Pancreas (tissue), 10 donors: ENCODE measurements at regions not wholly inside any gene's neighbourhood (a gene's known extent, or its start where the extent isn't known, plus 50 kb on each side); places are given as distances from the start of the nearest gene placed in this dataset.

ENCODE experiments used
- ATAC-seq, 4 donors: fragments of 200-7000 bp; cut with Tn5 transposase; one replicate each; pipeline versions ENCODE4 v1.8.0 to v1.9.1; 2020; ENCODE audit warnings: mild to moderate bottlenecking in 4 of 4, moderate library complexity in 4 of 4
- DNase-seq, 6 donors: peaks; one replicate each; pipeline ENCODE4 v3.0.0-alpha.2; 2020
- FAIRE-seq: peaks from 2 replicates; lab custom pipeline; 2012; peaks lifted over from hg19 to GRCh38; lab: Jason Lieb, UNC
- H3K27ac ChIP-seq, 4 donors: fragments of 200-600 bp; sonication (generic); 1 replicate in 3 of 4; 2 replicates in 1 of 4; pipeline versions ENCODE4 v1.5.0 to v1.8.0; 2020
- H3K27me3 ChIP-seq, 4 donors: fragments of 200-600 bp; one replicate each; pipeline ENCODE4 v1.8.0; 2021
- H3K36me3 ChIP-seq, 3 donors: fragments of 200-600 bp; sonication (generic) in 1 of 3; one replicate each; pipeline versions ENCODE4 v1.5.0 to v1.8.0; 2020 to 2021
- H3K4me1 ChIP-seq, 3 donors: fragments of 200-600 bp; one replicate each; pipeline ENCODE4 v1.8.0; 2021
- H3K4me3 ChIP-seq, 4 donors: fragments of 200-600 bp; sonication (generic) in 2 of 4; one replicate each; pipeline versions ENCODE4 v1.5.0 to v1.8.0; 2020 to 2021
- H3K9me3 ChIP-seq, 4 donors: fragments of 200-600 bp; one replicate each; pipeline ENCODE4 v1.8.0; 2021
- CTCF ChIP-seq, 4 donors: fragments of 200-600 bp; sonication (generic) in 3 of 4; IDR thresholded peaks; one replicate each; pipeline versions ENCODE4 v1.5.0 to v1.8.0; 2021; ENCODE audit warnings: antibody characterized with exemption in 4 of 4
- WGBS, 2 donors: extraction: QIAGEN DNeasy Blood & Tissue Kit; methylation state at CpG; one replicate each; pipeline ENCODE4 v1.1.7; 2013; 5-methylcytosine and 5-hydroxymethylcytosine counted together
- intact Hi-C, 3 donors: fragments of 100-400 bp; cut with DNase I; formaldehyde crosslinking; loops; one replicate each; pipeline versions ENCODE4 v1.11.1 to v1.14.2; 2022
- donor health status: healthy with polysubstance abuse.
- donor health status: DM: no; HTN: no; CAD: no; lungs with moderate emphysema.
- donor health status: DM: no; HTN: no; CAD: no.
- donor health status: control.
- donor health status: control.
- donor health status: Bipolar disorder and iron deficiency.
- donor health status: DM: yes; HTN: yes; CAD: no.
- donor health status: DM: no; HTN: no; CAD: no.
- donor health status: DM: no; HTN: no; CAD: no.
- donor health status: DM: yes; HTN: yes; CAD: no.

GRCh38 chr1:5364591-5364990, 627.6 kb downstream of the NPHP4 start:
- Histone ChIP-seq H3K9me3 (no peaks in the 10 kb centered on the region), H3K36me3 (no peaks in the 10 kb centered on the region), H3K27me3 (no peaks in the 10 kb centered on the region), H3K27ac (no peak overlapping the region), H3K4me1 (no peaks in the 10 kb centered on the region), H3K4me3 (no peak overlapping the region)
- 72 to 74% methylated on average over 6 of the region's 6 CpGs for WGBS, 2 donors
- DNase-seq (no peak), FAIRE-seq (no peak), ATAC-seq (no peak)
- intact Hi-C loops: no loop called here
- TF ChIP-seq CTCF (IDR thresholded peaks at IDR 0.05): no peak

- 63 to 74% methylated on average over 3 of the region's 3 CpGs for WGBS, 2 donors
- H3K27me3 ChIP-seq: no peaks in the 10 kb centered on the region
- no peak for TF ChIP-seq CTCF (IDR thresholded peaks at IDR 0.05)
- H3K9me3 ChIP-seq: no peaks in the 10 kb centered on the region
- no peak for FAIRE-seq
- no peak overlapping the region for H3K4me3 ChIP-seq
- H3K27ac ChIP-seq: no peak overlapping the region
- H3K4me1 ChIP-seq: no peaks in the 10 kb centered on the region
- intact Hi-C loops: no loop called here
- no peak for DNase-seq
- H3K36me3 ChIP-seq: no peaks in the 10 kb centered on the region
- ATAC-seq: no peak
These were observed 637.5 kb downstream of the NPHP4 start for GRCh38 chr1:5354681-5355080.

GRCh38 chr1:5351366-5351765, 640.9 kb downstream of the NPHP4 start:
- no peak overlapping the region for H3K27ac ChIP-seq
- no peaks in the 10 kb centered on the region for H3K36me3 ChIP-seq
- no peaks in the 10 kb centered on the region for H3K4me1 ChIP-seq
- H3K4me3 ChIP-seq: no peak overlapping the region
- no peak for FAIRE-seq
- no peak for DNase-seq
- intact Hi-C loops: no loop called here
- no peaks in the 10 kb centered on the region for H3K9me3 ChIP-seq
- WGBS, 2 donors: 57 to 64% methylated on average over 4 of the region's 4 CpGs
- TF ChIP-seq CTCF (IDR thresholded peaks at IDR 0.05): no peak
- no peak for ATAC-seq
- H3K27me3 ChIP-seq: no peaks in the 10 kb centered on the region

GRCh38 chr1:5349526-5349925, 642.7 kb downstream of the NPHP4 start:
- ATAC-seq (no peak), FAIRE-seq (no peak), DNase-seq (no peak)
- no peak overlapping the region for H3K27ac ChIP-seq
- H3K4me1 ChIP-seq: no peaks in the 10 kb centered on the region
- no peak for TF ChIP-seq CTCF (IDR thresholded peaks at IDR 0.05)
- H3K4me3 ChIP-seq: no peak overlapping the region
- no peaks in the 10 kb centered on the region for H3K27me3 ChIP-seq
- H3K36me3 ChIP-seq: no peaks in the 10 kb centered on the region
- intact Hi-C loops: no loop called here
- WGBS, 2 donors: 74 to 79% methylated on average over 6 of the region's 6 CpGs
- H3K9me3 ChIP-seq: no peaks in the 10 kb centered on the region

GRCh38 chr1:5348732-5349465, 643.3 kb downstream of the NPHP4 start:
- intact Hi-C loops: no loop called here
- no peaks in the 10 kb centered on the region for H3K36me3 ChIP-seq
- DNase-seq: no peak
- WGBS, 2 donors: 72 to 77% methylated on average over 15 of the region's 15 CpGs
- ATAC-seq: no peak
- H3K27me3 ChIP-seq: no peaks in the 10 kb centered on the region
- H3K4me1 ChIP-seq: no peaks in the 10 kb centered on the region
- no peaks in the 10 kb centered on the region for H3K9me3 ChIP-seq
- no peak for TF ChIP-seq CTCF (IDR thresholded peaks at IDR 0.05)
- no peak for FAIRE-seq
- no peak overlapping the region for H3K27ac ChIP-seq
- no peak overlapping the region for H3K4me3 ChIP-seq
